ENCODE measurements at regions not wholly inside any gene's neighbourhood (a gene's known extent, or its start where the extent isn't known, plus 50 kb on each side); places are given as distances from the start of the nearest gene placed in this dataset.

DNA sequence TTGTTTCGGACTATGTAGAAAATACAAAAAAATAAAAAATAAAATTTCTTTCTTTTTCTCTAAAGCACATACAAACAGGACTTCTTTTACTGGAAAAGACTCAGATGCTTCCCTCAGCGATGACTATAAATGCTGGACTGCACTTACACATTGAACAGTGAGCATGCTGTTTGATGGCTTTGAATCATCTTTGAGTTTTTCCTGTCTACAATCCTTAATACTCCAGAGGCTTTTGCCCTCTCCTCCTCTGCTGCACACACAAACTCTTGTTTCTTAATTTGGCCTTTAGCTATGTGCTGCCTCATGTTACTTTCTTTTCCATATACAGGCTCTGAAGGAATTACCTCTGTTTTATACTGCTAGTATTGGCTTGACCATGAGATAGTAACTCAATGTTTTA, 575.1 kb downstream of the EPHA3 start:
- Histone ChIP-seq H3K36me3 (no peaks in the 10 kb centered on the region), H3K4me1 (peaks cover 0 to 7% (median 0%) of the 10 kb centered on the region in 4 donors), H3K27me3 (no peaks in the 10 kb centered on the region), H3K27ac (no peak overlapping the region), H3K9me3 (no peaks in the 10 kb centered on the region), H3K4me3 (no peak overlapping the region)
- TF ChIP-seq, protein P1, sequence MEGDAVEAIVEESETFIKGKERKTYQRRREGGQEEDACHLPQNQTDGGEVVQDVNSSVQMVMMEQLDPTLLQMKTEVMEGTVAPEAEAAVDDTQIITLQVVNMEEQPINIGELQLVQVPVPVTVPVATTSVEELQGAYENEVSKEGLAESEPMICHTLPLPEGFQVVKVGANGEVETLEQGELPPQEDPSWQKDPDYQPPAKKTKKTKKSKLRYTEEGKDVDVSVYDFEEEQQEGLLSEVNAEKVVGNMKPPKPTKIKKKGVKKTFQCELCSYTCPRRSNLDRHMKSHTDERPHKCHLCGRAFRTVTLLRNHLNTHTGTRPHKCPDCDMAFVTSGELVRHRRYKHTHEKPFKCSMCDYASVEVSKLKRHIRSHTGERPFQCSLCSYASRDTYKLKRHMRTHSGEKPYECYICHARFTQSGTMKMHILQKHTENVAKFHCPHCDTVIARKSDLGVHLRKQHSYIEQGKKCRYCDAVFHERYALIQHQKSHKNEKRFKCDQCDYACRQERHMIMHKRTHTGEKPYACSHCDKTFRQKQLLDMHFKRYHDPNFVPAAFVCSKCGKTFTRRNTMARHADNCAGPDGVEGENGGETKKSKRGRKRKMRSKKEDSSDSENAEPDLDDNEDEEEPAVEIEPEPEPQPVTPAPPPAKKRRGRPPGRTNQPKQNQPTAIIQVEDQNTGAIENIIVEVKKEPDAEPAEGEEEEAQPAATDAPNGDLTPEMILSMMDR (IDR thresholded peaks at IDR 0.05), result no peak
- TF ChIP-seq POLR2A (IDR thresholded peaks at IDR 0.05), result no peak
- TF ChIP-seq EP300 (IDR thresholded peaks at IDR 0.05), result no peak
- no peak for DNase-seq (ENCODE audit: low spot score in 2 of 2)
- 33 to 35% methylated on average over 2 of the region's 2 CpGs for WGBS, 2 donors

DNA sequence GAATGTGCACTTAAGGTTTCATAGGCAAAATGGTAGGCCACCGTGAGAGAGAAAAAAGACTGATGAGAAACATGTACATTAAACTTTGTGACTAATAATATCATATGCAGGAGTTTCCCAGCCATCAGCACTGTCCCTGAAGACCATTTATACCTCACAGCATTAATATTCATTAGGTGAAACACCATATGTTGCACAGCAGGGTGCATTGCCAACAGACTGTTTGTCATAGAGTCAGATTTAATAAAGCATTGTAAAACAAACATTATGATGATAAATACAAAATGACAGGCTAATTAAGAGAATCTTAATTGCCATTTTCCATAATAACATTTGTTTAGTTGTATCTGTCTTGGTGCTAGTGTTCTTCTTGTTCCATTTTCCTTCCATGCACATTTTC, 578.3 kb downstream of the EPHA3 start:
- no peak for DNase-seq (ENCODE audit: low spot score in 2 of 2)
- no peaks in the 10 kb centered on the region for H3K9me3 ChIP-seq
- WGBS, 2 donors, result 73 to 89% methylated on average over 1 of the region's 1 CpG
- no peaks in the 10 kb centered on the region for H3K27me3 ChIP-seq
- H3K27ac ChIP-seq, result no peak overlapping the region
- no peak overlapping the region for H3K4me3 ChIP-seq
- peaks cover 0 to 7% (median 0%) of the 10 kb centered on the region in 4 donors for H3K4me1 ChIP-seq
- H3K36me3 ChIP-seq, result no peaks in the 10 kb centered on the region
- TF ChIP-seq EP300 (IDR thresholded peaks at IDR 0.05), result no peak
- TF ChIP-seq, protein P1 (IDR thresholded peaks at IDR 0.05), result no peak
- no peak for TF ChIP-seq POLR2A (IDR thresholded peaks at IDR 0.05)

DNA sequence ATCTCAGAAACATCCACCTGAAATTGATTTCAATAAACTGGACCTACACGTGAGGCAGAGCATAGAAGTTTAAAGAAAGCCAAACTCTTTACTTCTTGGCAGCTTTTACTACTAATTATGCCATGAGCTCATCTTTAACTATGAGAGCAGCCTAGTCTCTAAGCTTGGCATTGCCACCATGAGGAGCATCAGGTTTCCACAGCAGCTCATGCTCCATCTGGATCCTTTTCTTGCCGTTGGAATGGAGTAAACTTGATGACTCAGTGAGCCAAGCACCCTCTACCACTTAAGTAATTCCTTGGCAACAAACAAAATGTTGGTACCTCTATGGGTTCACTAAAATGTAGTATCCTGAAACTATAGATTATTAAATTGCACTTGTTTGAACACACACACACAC, 583.2 kb downstream of the EPHA3 start:
- 51 to 60% methylated on average over 2 of the region's 2 CpGs for WGBS, 2 donors
- Histone ChIP-seq H3K36me3 (no peaks in the 10 kb centered on the region), H3K9me3 (no peaks in the 10 kb centered on the region), H3K4me1 (peaks cover 0 to 12% (median 0%) of the 10 kb centered on the region in 4 donors), H3K27me3 (no peaks in the 10 kb centered on the region), H3K27ac (no peak overlapping the region), H3K4me3 (no peak overlapping the region)
- TF ChIP-seq POLR2A (IDR thresholded peaks at IDR 0.05) (no peak), EP300 (IDR thresholded peaks at IDR 0.05) (no peak)
- no peak for DNase-seq (ENCODE audit: low spot score in 2 of 2)

DNA sequence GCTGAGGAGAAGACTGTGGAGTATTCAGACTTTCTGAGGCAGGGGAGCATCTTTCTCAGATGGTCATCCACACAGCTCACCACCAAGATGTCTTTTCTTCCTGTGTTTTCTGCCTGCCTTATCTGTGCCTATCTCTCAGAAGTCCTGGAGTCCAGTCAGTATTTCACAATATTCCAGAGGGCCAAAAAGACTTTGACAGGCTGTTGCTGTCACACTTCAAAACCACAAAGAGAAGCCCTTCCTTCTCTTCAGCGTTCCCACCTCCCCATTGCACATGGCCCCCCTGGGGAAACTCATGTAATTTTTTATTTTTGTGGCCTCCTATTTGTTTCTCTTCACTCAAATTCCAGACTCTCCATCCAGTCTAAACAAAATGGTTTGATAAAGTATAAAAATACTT, 585.2 kb downstream of the EPHA3 start:
- Histone ChIP-seq H3K36me3 (no peaks in the 10 kb centered on the region), H3K4me1 (peaks cover 0 to 12% (median 0%) of the 10 kb centered on the region in 4 donors), H3K27ac (no peak overlapping the region), H3K27me3 (no peaks in the 10 kb centered on the region), H3K9me3 (no peaks in the 10 kb centered on the region), H3K4me3 (no peak overlapping the region)
- WGBS, 2 donors, result 58 to 61% methylated on average over 1 of the region's 1 CpG
- TF ChIP-seq POLR2A (IDR thresholded peaks at IDR 0.05), result no peak
- TF ChIP-seq, protein P1 (IDR thresholded peaks at IDR 0.05), result no peak
- TF ChIP-seq EP300 (IDR thresholded peaks at IDR 0.05), result no peak
- DNase-seq (ENCODE audit: low spot score in 2 of 2), result no peak

DNA sequence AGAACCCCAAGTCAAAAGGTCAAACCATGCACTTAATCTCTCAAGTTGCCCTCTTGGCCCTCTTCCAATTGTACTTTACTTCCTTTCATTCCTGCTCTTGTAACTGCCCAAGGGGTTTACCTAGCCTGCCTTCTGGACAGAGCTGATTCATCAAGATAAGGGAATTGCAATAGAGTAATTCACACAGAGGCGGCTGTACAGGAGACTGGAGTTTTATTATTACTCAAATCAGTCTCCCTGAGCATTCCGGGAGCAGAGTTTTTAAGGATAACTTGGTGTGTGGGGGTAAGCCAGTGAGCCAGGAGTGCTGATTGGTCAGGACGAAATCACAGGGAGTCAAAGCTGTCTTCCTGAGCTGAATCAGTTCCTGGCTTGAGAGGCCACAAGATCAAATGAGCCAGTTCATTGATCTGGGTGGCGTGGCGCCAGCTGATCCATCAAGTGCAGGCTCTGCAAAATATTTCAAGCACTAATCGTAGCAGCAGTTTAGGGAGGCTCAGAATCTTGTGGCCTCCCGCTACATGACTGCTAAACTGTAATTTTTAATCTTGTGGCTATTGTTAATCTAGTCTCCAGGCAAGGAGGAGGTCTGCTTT, 590.0 kb downstream of the EPHA3 start:
- Histone ChIP-seq H3K4me1 (peaks cover 0 to 11% (median 0%) of the 10 kb centered on the region in 4 donors), H3K27ac (no peak overlapping the region), H3K27me3 (no peaks in the 10 kb centered on the region), H3K36me3 (no peaks in the 10 kb centered on the region), H3K4me3 (no peak overlapping the region), H3K9me3 (no peaks in the 10 kb centered on the region)
- TF ChIP-seq, protein P1 (IDR thresholded peaks at IDR 0.05), result no peak
- TF ChIP-seq EP300 (IDR thresholded peaks at IDR 0.05), result no peak
- TF ChIP-seq POLR2A (IDR thresholded peaks at IDR 0.05), result no peak
- WGBS, 2 donors, result 87 to 89% methylated on average over 7 of the region's 7 CpGs
- no peak for DNase-seq (ENCODE audit: low spot score in 2 of 2)
